ENCODE measurements at regions not wholly inside any gene's neighbourhood (a gene's known extent, or its start where the extent isn't known, plus 50 kb on each side); places are given as distances from the start of the nearest gene placed in this dataset.

- TF ChIP-seq, protein P1, sequence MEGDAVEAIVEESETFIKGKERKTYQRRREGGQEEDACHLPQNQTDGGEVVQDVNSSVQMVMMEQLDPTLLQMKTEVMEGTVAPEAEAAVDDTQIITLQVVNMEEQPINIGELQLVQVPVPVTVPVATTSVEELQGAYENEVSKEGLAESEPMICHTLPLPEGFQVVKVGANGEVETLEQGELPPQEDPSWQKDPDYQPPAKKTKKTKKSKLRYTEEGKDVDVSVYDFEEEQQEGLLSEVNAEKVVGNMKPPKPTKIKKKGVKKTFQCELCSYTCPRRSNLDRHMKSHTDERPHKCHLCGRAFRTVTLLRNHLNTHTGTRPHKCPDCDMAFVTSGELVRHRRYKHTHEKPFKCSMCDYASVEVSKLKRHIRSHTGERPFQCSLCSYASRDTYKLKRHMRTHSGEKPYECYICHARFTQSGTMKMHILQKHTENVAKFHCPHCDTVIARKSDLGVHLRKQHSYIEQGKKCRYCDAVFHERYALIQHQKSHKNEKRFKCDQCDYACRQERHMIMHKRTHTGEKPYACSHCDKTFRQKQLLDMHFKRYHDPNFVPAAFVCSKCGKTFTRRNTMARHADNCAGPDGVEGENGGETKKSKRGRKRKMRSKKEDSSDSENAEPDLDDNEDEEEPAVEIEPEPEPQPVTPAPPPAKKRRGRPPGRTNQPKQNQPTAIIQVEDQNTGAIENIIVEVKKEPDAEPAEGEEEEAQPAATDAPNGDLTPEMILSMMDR (IDR thresholded peaks at IDR 0.05; ENCODE audit: low read depth, low read length), result no peak
- TF ChIP-seq EZH2phosphoT487 (IDR thresholded peaks at IDR 0.05; ENCODE audit: low read depth), result no peak
These were observed 75.8 kb upstream of the NHS start for GRCh38 chrX:17299206-17299605.

Measured in OCI-LY3 (cell line).